A673 (cell line): ENCODE measurements at regions not wholly inside any gene's neighbourhood (a gene's known extent, or its start where the extent isn't known, plus 50 kb on each side); places are given as distances from the start of the nearest gene placed in this dataset.

Source experiments
- BruUV-seq: library from RNA; stranded (reverse); fragments of 400-500 nt; replicated peaks from 2 replicates; lab custom pipeline; 2021; lab: Mats Ljungman, UMichigan
- CTCF ChIA-PET: fragments of 300-600 bp; sonication (Branson Sonifier 250); formaldehyde crosslinking; loops from one replicate; lab custom pipeline; 2022; ENCODE audit warnings: antibody characterized with exemption; lab: Charles Lee
- POLR2A ChIA-PET: fragments of 300-600 bp; sonication (Branson Sonifier 250); formaldehyde crosslinking; loops from one replicate; lab custom pipeline; 2022; ENCODE audit warnings: antibody characterized with exemption; ENCODE audit not compliant: low non-redundant PET; lab: Charles Lee
- DNase-seq: peaks from one replicate; pipeline ENCODE4 v3.0.0-alpha.2; 2015; ENCODE audit warnings: low spot score
- H3K27ac ChIP-seq: fragments of 200-600 bp; sonication (generic); 2 replicates; pipeline ENCODE4 v1.5.1; 2016; ENCODE audit warnings: mixed run types, low read depth, mild to moderate bottlenecking, mixed read lengths, antibody characterized with exemption, low read length; ENCODE audit not compliant: poor library complexity, severe bottlenecking
- H3K27me3 ChIP-seq: fragments of 200-600 bp; sonication (generic); replicated peaks from 2 replicates; pipeline ENCODE4 v1.6.1; 2017; ENCODE audit warnings: mixed run types, low read depth, mild to moderate bottlenecking, mixed read lengths, antibody characterized with exemption, low read length; ENCODE audit not compliant: insufficient read depth, poor library complexity
- H3K36me3 ChIP-seq: fragments of 200-600 bp; sonication (generic); 2 replicates; pipeline ENCODE4 v1.6.1; 2016; ENCODE audit warnings: mixed run types, mild to moderate bottlenecking, mixed read lengths, antibody characterized with exemption, low read length; ENCODE audit not compliant: insufficient read depth, poor library complexity, severe bottlenecking
- H3K4me1 ChIP-seq: fragments of 200-600 bp; sonication (generic); 2 replicates; pipeline ENCODE4 v1.6.1; 2017; ENCODE audit warnings: mixed run types, mild to moderate bottlenecking, mixed read lengths, antibody characterized with exemption, low read length; ENCODE audit not compliant: insufficient read depth, poor library complexity, severe bottlenecking
- H3K4me3 ChIP-seq: fragments of 200-600 bp; sonication (generic); 2 replicates; pipeline ENCODE4 v1.5.1; 2016; ENCODE audit warnings: low read depth, mixed run types, mild to moderate bottlenecking, mixed read lengths, low read length; ENCODE audit not compliant: poor library complexity, severe bottlenecking
- H3K9me3 ChIP-seq: fragments of 200-600 bp; sonication (generic); 2 replicates; pipeline ENCODE4 v1.6.1; 2016; ENCODE audit warnings: mixed run types, low read depth, mild to moderate bottlenecking, mixed read lengths, antibody characterized with exemption, low read length; ENCODE audit not compliant: poor library complexity, severe bottlenecking
- CTCF ChIP-seq: fragments of 300-800, 200-600 bp; sonication (generic); conservative IDR thresholded peaks from 2 replicates; pipeline ENCODE4 v1.5.1; 2017; ENCODE audit warnings: low read depth, mild to moderate bottlenecking, antibody characterized with exemption, low read length, moderate library complexity, mixed read lengths
- EZH2 ChIP-seq: fragments of 200-600 bp; sonication (generic); IDR thresholded peaks from 2 replicates; pipeline ENCODE4 v1.6.1; 2017; ENCODE audit warnings: borderline replicate concordance, low read depth, mild to moderate bottlenecking, mixed read lengths, antibody characterized with exemption, low read length; ENCODE audit not compliant: poor library complexity, severe bottlenecking
- intact Hi-C: fragments of 100-400 bp; cut with micrococcal nuclease; formaldehyde crosslinking; loops from one replicate; pipeline ENCODE4 v1.10.0; 2022; ENCODE audit not compliant: unreplicated experiment

- no peaks in the 10 kb centered on the region for H3K27me3 ChIP-seq
- TF ChIP-seq CTCF (no peak), EZH2 (no peak)
- ChIA-PET POLR2A (no interaction called here), CTCF (no interaction called here)
- no peaks in the 10 kb centered on the region for H3K4me1 ChIP-seq
- BruUV-seq: no TSS peak
- H3K4me3 ChIP-seq: no peak overlapping the region
- no peak for DNase-seq
- no peak overlapping the region for H3K27ac ChIP-seq
- intact Hi-C loops: no loop called here
- H3K9me3 ChIP-seq: no peaks in the 10 kb centered on the region
- no peaks in the 10 kb centered on the region for H3K36me3 ChIP-seq
Measured at GRCh38 chr2:14385043-14385442, 247.5 kb upstream of the LRATD1 start.

- Histone ChIP-seq H3K4me3 (no peak overlapping the region), H3K36me3 (no peaks in the 10 kb centered on the region), H3K27me3 (no peaks in the 10 kb centered on the region), H3K9me3 (no peaks in the 10 kb centered on the region), H3K4me1 (no peaks in the 10 kb centered on the region), H3K27ac (no peak overlapping the region)
- POLR2A ChIA-PET: no interaction called here
- no TSS peak for BruUV-seq
- no peak for TF ChIP-seq EZH2
- TF ChIP-seq CTCF: no peak
- DNase-seq: no peak
- CTCF ChIA-PET: no interaction called here
- intact Hi-C loops: no loop called here
Measured at GRCh38 chr2:14387332-14387731, 245.2 kb upstream of the LRATD1 start.

- Histone ChIP-seq H3K27ac (no peak overlapping the region), H3K4me3 (no peak overlapping the region), H3K4me1 (no peaks in the 10 kb centered on the region), H3K27me3 (no peaks in the 10 kb centered on the region), H3K36me3 (no peaks in the 10 kb centered on the region), H3K9me3 (no peaks in the 10 kb centered on the region)
- TF ChIP-seq EZH2: no peak
- no peak for TF ChIP-seq CTCF
- CTCF ChIA-PET: no interaction called here
- POLR2A ChIA-PET: no interaction called here
- no TSS peak for BruUV-seq
- intact Hi-C loops: no loop called here
- DNase-seq: no peak
Measured at GRCh38 chr2:14388724-14389123, 243.8 kb upstream of the LRATD1 start.
